Panc1 (cell line): ENCODE measurements at regions not wholly inside any gene's neighbourhood (a gene's known extent, or its start where the extent isn't known, plus 50 kb on each side); places are given as distances from the start of the nearest gene placed in this dataset.

ENCODE experiments used
- ATAC-seq: fragments of 200-7000 bp; cut with Tn5 transposase; 2 replicates; pipeline ENCODE4 v1.9.1; 2020; ENCODE audit warnings: mild to moderate bottlenecking, moderate library complexity
- BruUV-seq: library from RNA; stranded (reverse); fragments of 400-500 nt; replicated peaks from 2 replicates; lab custom pipeline; 2021; lab: Mats Ljungman, UMichigan
- CTCF ChIA-PET: fragments of 300-600 bp; sonication (Branson Sonifier 250); formaldehyde crosslinking; loops from one replicate; lab custom pipeline; 2022; ENCODE audit warnings: antibody characterized with exemption; lab: Charles Lee
- POLR2A ChIA-PET: fragments of 300-600 bp; sonication (Branson Sonifier 250); formaldehyde crosslinking; loops from one replicate; lab custom pipeline; 2022; ENCODE audit warnings: antibody characterized with exemption; lab: Charles Lee
- DNase-seq: peaks from one replicate; pipeline ENCODE4 v3.0.0-alpha.2; 2010; ENCODE audit warnings: low read depth, low spot score
- H3K27ac ChIP-seq: 2 replicates; pipeline ENCODE4 v1.5.1; 2011; ENCODE audit warnings: mild to moderate bottlenecking, low read length, inconsistent platforms
- H3K27me3 ChIP-seq: fragments of 200-500 bp; sonication (Bioruptor generic); 2 replicates; pipeline ENCODE4 v1.6.0; 2014; ENCODE audit warnings: low read length, inconsistent platforms; ENCODE audit not compliant: control insufficient read depth, insufficient read depth
- H3K36me3 ChIP-seq: fragments of 200-500 bp; sonication (Bioruptor generic); 2 replicates; pipeline ENCODE4 v1.5.1; 2014; ENCODE audit warnings: inconsistent platforms, mild to moderate bottlenecking, low read length, moderate library complexity; ENCODE audit not compliant: control insufficient read depth, insufficient read depth
- H3K4me1 ChIP-seq: 2 replicates; pipeline ENCODE4 v1.5.1; 2011; ENCODE audit warnings: inconsistent platforms, mild to moderate bottlenecking, low read length, moderate library complexity; ENCODE audit not compliant: control insufficient read depth, insufficient read depth
- H3K4me3 ChIP-seq, 2 experiments: 2 replicates each; pipeline ENCODE4 v1.5.1; 2011 to 2012; ENCODE audit warnings: low read depth in 2 of 2, low read length in 2 of 2, mild to moderate bottlenecking in 2 of 2, inconsistent platforms in 1 of 2, moderate library complexity in 1 of 2
- H3K9me3 ChIP-seq: fragments of 200-500 bp; sonication (Bioruptor generic); 2 replicates; pipeline ENCODE4 v1.5.1; 2014; ENCODE audit warnings: low read depth, mild to moderate bottlenecking, inconsistent platforms, low read length, moderate library complexity; ENCODE audit not compliant: control insufficient read depth, insufficient read depth
- CTCF ChIP-seq: fragments of 450-650 bp; IDR thresholded peaks from 2 replicates; pipeline ENCODE4 v1.5.1; 2017; ENCODE audit warnings: mild to moderate bottlenecking
- POLR2AphosphoS5 ChIP-seq: IDR thresholded peaks from 2 replicates; pipeline ENCODE4 v1.6.1; 2012; ENCODE audit warnings: mild to moderate bottlenecking, low read depth, low read length, moderate library complexity
- REST ChIP-seq, 2 experiments: IDR thresholded peaks; 2 replicates each; pipeline ENCODE4 v1.6.1; 2011 to 2012; ENCODE audit warnings: low read depth in 2 of 2, control low read depth in 1 of 2, low read length in 1 of 2, mild to moderate bottlenecking in 1 of 2, moderate library complexity in 1 of 2; ENCODE audit not compliant: insufficient read depth in 1 of 2
- SIN3A ChIP-seq: IDR thresholded peaks from 2 replicates; pipeline ENCODE4 v1.6.1; 2012; ENCODE audit warnings: low read depth, mild to moderate bottlenecking, low read length, moderate library complexity, borderline replicate concordance; ENCODE audit not compliant: insufficient read depth
- TCF7L2 ChIP-seq: IDR thresholded peaks from 2 replicates; pipeline ENCODE4 v1.6.1; 2011; ENCODE audit warnings: mild to moderate bottlenecking, low read depth, low read length, inconsistent platforms
- in situ Hi-C: cut with HindIII; loops from 2 replicates; pipeline ENCODE4 v1.10.0; 2016; ENCODE audit warnings: low sequenced_read_pairs, low pct_unique_long_range_greater_than_20kb
- intact Hi-C: fragments of 100-400 bp; cut with micrococcal nuclease; formaldehyde crosslinking; loops from one replicate; pipeline ENCODE4 v1.10.0; 2022; ENCODE audit not compliant: unreplicated experiment

GRCh38 chr9:7316166-7316795 lies 483.3 kb downstream of the DMAC1 start:
- ChIA-PET POLR2A (no interaction called here), CTCF (no interaction called here)

GRCh38 chr9:7315746-7316145 lies 483.8 kb downstream of the DMAC1 start:
- ATAC-seq (no peak), DNase-seq (no peak)
- Histone ChIP-seq H3K27me3 (no peaks in the 10 kb centered on the region), H3K36me3 (no peaks in the 10 kb centered on the region), H3K27ac (no peak overlapping the region), H3K9me3 (no peaks in the 10 kb centered on the region), H3K4me3 (no peak overlapping the region), H3K4me1 (no peaks in the 10 kb centered on the region)
- in situ Hi-C loops, result no loop called here
- intact Hi-C loops, result no loop called here
- no TSS peak for BruUV-seq
- ChIA-PET CTCF (no interaction called here), POLR2A (no interaction called here)
- TF ChIP-seq CTCF (no peak), REST (IDR thresholded peaks at IDR 0.05; ENCODE audit: insufficient read depth in 1 of 2, low read depth in 2 of 2, low read length in 1 of 2) (no peak), SIN3A (no peak), POLR2AphosphoS5 (no peak), TCF7L2 (no peak)

More at GRCh38 chr9:7316166-7316795, 483.3 kb downstream of the DMAC1 start:
- no peak overlapping the region for H3K4me3 ChIP-seq
- no peak overlapping the region for H3K27ac ChIP-seq
- H3K36me3 ChIP-seq, result no peaks in the 10 kb centered on the region
- TF ChIP-seq SIN3A, result no peak
- no peak for TF ChIP-seq CTCF
- H3K4me1 ChIP-seq, result no peaks in the 10 kb centered on the region
- no peaks in the 10 kb centered on the region for H3K27me3 ChIP-seq
- in situ Hi-C loops, result no loop called here
- no peak for DNase-seq
- no peak for ATAC-seq
- intact Hi-C loops, result no loop called here
- no TSS peak for BruUV-seq
- H3K9me3 ChIP-seq, result no peaks in the 10 kb centered on the region
